ENCODE measurements at regions not wholly inside any gene's neighbourhood (a gene's known extent, or its start where the extent isn't known, plus 50 kb on each side); places are given as distances from the start of the nearest gene placed in this dataset.

DNA sequence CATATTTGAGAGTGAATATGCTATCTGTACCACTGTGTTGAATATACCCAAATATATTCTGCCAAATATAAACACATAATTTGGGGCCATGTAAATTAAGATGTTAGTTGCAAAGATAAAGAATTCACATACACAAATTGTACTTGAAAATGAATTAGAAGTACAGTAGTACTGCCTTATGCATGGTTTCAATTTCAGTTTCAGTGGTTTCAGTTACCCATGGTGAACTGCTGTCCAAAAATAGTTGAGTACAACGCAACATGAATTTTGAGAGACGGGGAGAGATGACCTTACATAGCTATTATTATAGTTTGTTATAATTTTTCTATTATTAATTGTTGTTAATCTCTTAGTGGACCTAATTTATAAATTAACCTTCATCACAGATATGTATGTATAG is 1313.0 kb upstream of the FAM98A start:
- intact Hi-C loops (cut with micrococcal nuclease; ENCODE audit: unreplicated experiment): no loop called here
- CTCF ChIA-PET: no interaction called here
- Mint-ChIP-seq H3K27ac (ENCODE audit: unreplicated experiment) (no peak overlapping the region), H3K36me3 (ENCODE audit: insufficient read depth, unreplicated experiment) (no peaks in the 10 kb centered on the region), H3K4me3 (ENCODE audit: low read depth, unreplicated experiment) (no peak overlapping the region), H3K9me3 (ENCODE audit: low read depth, unreplicated experiment) (peaks cover 8% of the 10 kb centered on the region), H3K27me3 (ENCODE audit: unreplicated experiment) (no peaks in the 10 kb centered on the region), H3K4me1 (ENCODE audit: low read depth, unreplicated experiment) (no peaks in the 10 kb centered on the region)
- TF ChIP-seq, protein P1, sequence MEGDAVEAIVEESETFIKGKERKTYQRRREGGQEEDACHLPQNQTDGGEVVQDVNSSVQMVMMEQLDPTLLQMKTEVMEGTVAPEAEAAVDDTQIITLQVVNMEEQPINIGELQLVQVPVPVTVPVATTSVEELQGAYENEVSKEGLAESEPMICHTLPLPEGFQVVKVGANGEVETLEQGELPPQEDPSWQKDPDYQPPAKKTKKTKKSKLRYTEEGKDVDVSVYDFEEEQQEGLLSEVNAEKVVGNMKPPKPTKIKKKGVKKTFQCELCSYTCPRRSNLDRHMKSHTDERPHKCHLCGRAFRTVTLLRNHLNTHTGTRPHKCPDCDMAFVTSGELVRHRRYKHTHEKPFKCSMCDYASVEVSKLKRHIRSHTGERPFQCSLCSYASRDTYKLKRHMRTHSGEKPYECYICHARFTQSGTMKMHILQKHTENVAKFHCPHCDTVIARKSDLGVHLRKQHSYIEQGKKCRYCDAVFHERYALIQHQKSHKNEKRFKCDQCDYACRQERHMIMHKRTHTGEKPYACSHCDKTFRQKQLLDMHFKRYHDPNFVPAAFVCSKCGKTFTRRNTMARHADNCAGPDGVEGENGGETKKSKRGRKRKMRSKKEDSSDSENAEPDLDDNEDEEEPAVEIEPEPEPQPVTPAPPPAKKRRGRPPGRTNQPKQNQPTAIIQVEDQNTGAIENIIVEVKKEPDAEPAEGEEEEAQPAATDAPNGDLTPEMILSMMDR (IDR thresholded peaks at IDR 0.05; ENCODE audit: unreplicated experiment): no peak
- no peak for DNase-seq
- no TSS peak for BruUV-seq (replicated peaks)

DNA sequence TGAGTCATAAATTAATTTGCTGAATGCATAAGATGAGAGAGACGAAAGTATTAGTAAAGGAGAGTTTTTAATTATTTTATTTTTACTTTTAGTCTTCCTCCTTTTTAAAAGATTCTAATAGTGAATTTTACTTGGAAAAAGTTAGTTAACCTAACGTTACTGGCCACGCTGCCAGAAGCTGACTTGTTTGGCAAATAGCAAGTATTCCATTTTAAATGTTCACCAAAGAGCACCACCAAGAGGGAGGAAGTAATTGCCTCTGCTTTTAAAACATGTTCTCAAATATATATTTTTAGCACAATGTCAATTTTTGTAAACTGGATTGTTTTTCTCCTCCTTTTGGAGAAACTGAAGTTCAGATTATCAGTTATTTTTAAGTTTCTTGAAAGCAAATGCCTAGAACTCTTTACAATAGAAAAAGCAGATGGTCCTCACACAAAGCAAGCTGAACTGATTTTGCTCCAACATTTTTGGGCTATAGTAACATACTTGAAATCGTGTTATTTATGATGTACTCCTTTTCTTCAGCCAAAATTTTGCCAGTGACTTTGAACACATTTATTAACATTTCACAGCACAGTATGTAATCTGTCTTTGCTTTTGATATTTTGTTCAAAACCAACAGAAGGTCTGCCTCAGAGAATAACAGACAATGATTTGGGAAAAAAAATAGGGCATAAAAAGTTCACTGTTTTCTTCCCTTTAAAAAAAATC is 1311.0 kb upstream of the FAM98A start:
- BruUV-seq (replicated peaks): no TSS peak

DNA sequence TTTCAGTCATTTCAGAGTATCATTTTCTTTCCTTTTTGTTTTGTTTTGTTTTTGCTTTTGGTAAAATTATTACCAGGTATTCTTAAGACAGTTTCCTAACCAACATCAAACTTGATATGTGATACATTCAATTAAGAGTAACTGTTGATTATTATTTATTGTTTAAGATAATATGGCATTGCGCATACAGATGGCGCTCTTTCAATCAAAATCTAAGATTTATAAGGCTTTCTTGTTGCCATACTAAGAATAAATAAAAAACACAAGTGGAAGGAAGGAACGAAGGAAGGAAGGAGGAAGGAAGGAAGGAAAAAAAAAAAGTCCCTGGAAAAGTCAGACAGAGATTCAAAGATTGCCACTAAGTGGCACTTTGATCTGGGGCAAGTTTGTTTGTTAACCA is 1308.7 kb upstream of the FAM98A start:
- Mint-ChIP-seq H3K9me3 (ENCODE audit: low read depth, unreplicated experiment) (peaks cover 13% of the 10 kb centered on the region), H3K27ac (ENCODE audit: unreplicated experiment) (no peak overlapping the region), H3K27me3 (ENCODE audit: unreplicated experiment) (no peaks in the 10 kb centered on the region), H3K36me3 (ENCODE audit: insufficient read depth, unreplicated experiment) (no peaks in the 10 kb centered on the region), H3K4me3 (ENCODE audit: low read depth, unreplicated experiment) (no peak overlapping the region), H3K4me1 (ENCODE audit: low read depth, unreplicated experiment) (no peaks in the 10 kb centered on the region)
- CTCF ChIA-PET: interaction anchor here (0.6 kb wide), 1 partner anchor 9 kb away, joined by 5 read pairs; no protein-coding TSS in a partner anchor
- DNase-seq: no peak
- intact Hi-C loops (cut with micrococcal nuclease; ENCODE audit: unreplicated experiment): no loop called here
- BruUV-seq (replicated peaks): no TSS peak
- TF ChIP-seq, protein P1 (IDR thresholded peaks at IDR 0.05; ENCODE audit: unreplicated experiment): no peak

More for the DNA sequence above, 1311.0 kb upstream of the FAM98A start:
- no peaks in the 10 kb centered on the region for H3K27me3 Mint-ChIP-seq (ENCODE audit: unreplicated experiment)
- H3K9me3 Mint-ChIP-seq (ENCODE audit: low read depth, unreplicated experiment): peaks cover 8% of the 10 kb centered on the region
- intact Hi-C loops (cut with micrococcal nuclease; ENCODE audit: unreplicated experiment): no loop called here
- no peak overlapping the region for H3K4me3 Mint-ChIP-seq (ENCODE audit: low read depth, unreplicated experiment)
- no peak for DNase-seq
- H3K36me3 Mint-ChIP-seq (ENCODE audit: insufficient read depth, unreplicated experiment): no peaks in the 10 kb centered on the region
- H3K27ac Mint-ChIP-seq (ENCODE audit: unreplicated experiment): no peak overlapping the region
- H3K4me1 Mint-ChIP-seq (ENCODE audit: low read depth, unreplicated experiment): no peaks in the 10 kb centered on the region
- TF ChIP-seq, protein P1 (IDR thresholded peaks at IDR 0.05; ENCODE audit: unreplicated experiment): no peak
- CTCF ChIA-PET: no interaction called here

DNA sequence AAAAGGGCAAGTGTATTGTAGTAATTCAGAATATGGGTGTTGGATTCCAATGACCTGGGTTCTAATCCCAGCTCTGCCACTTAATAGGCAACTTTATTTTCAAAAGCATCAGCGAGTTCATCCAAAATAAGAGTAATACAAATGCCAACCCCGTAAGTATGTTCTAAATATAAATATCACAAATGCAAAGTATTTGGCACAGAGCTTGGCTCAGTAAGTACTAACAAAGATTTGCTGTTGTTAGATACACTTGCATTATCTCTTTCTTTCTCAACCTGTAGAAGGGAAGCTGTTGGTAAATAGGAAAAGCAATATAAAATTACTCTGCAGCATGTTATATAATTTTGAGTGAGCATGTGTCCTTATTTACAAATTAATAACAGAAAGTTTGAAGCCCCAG is 1302.6 kb upstream of the FAM98A start:
- CTCF ChIA-PET: no interaction called here
- Mint-ChIP-seq H3K4me1 (ENCODE audit: low read depth, unreplicated experiment) (no peaks in the 10 kb centered on the region), H3K27me3 (ENCODE audit: unreplicated experiment) (no peaks in the 10 kb centered on the region), H3K4me3 (ENCODE audit: low read depth, unreplicated experiment) (no peak overlapping the region), H3K27ac (ENCODE audit: unreplicated experiment) (no peak overlapping the region), H3K9me3 (ENCODE audit: low read depth, unreplicated experiment) (peaks cover 17% of the 10 kb centered on the region), H3K36me3 (ENCODE audit: insufficient read depth, unreplicated experiment) (no peaks in the 10 kb centered on the region)
- TF ChIP-seq, protein P1 (IDR thresholded peaks at IDR 0.05; ENCODE audit: unreplicated experiment): no peak
- intact Hi-C loops (cut with micrococcal nuclease; ENCODE audit: unreplicated experiment): loop anchor here (2.0 kb wide), 1 partner anchor 67 kb away; no protein-coding TSS in a partner anchor
- BruUV-seq (replicated peaks): no TSS peak
- no peak for DNase-seq
